Islet precursor cell (in vitro differentiated cells): ENCODE measurements at regions not wholly inside any gene's neighbourhood (a gene's known extent, or its start where the extent isn't known, plus 50 kb on each side); places are given as distances from the start of the nearest gene placed in this dataset.

Source experiments
- DNase-seq: peaks from one replicate; pipeline ENCODE4 v3.0.0-alpha.2; 2018

GRCh38 chr6:165814679-165815078 lies 151.6 kb upstream of the PDE10A start:
- DNase-seq: no peak

GRCh38 chr6:165811512-165811911 lies 148.5 kb upstream of the PDE10A start:
- peak; percentile 34 for DNase-seq

DNA sequence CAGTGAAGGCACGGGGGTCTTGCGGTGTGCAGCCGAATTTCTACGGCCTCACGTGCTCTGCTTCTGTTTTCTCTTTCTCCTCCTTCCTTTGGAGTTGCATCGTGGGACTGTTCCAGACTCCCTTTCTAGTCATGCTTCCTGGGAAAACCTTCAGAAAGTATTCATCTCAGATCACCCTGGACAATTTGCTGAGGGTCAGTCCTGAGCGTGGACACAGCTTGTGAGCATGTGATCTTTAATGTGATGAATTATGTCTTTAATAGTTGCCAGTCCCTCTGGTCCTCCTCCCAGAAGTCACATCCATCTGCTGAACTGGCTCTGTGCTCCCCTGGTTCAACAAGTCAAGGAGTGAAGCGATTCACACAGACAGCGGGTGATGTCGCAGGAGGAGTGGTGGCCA lies 145.0 kb upstream of the PDE10A start:
- peak; percentile 25 for DNase-seq

GRCh38 chr6:165807249-165807960 lies 144.4 kb upstream of the PDE10A start:
- DNase-seq: peak; percentile 43

GRCh38 chr6:165806126-165806810 lies 143.2 kb upstream of the PDE10A start:
- DNase-seq: peak; percentile 35

GRCh38 chr6:165805636-165806035 lies 142.6 kb upstream of the PDE10A start:
- DNase-seq: peak; percentile 42

DNA sequence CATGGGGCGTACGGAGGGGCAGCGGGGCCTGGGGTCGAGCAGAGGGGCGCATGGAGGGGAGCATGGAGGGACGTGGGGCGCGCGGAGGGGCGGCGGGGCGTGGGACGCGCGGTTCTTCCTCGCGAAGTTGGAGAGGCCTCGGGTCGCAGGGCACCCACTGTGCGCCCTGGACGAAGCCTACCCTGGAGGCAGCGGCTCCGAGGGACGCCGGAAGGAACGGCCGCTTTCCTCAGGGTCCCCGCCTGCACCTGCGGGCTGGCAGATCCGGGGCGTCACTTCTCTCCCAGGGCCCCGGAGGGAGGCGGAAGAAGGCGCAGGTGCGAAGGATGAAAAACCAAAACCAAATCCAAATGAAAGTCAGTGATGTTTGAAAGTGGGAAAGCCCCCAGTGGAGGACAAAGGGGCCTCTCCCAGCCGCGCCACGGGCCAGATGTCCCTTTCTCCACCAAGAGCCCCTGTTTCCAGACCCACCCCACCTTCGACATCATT lies 142.1 kb upstream of the PDE10A start:
- peak; percentile 38 for DNase-seq

DNA sequence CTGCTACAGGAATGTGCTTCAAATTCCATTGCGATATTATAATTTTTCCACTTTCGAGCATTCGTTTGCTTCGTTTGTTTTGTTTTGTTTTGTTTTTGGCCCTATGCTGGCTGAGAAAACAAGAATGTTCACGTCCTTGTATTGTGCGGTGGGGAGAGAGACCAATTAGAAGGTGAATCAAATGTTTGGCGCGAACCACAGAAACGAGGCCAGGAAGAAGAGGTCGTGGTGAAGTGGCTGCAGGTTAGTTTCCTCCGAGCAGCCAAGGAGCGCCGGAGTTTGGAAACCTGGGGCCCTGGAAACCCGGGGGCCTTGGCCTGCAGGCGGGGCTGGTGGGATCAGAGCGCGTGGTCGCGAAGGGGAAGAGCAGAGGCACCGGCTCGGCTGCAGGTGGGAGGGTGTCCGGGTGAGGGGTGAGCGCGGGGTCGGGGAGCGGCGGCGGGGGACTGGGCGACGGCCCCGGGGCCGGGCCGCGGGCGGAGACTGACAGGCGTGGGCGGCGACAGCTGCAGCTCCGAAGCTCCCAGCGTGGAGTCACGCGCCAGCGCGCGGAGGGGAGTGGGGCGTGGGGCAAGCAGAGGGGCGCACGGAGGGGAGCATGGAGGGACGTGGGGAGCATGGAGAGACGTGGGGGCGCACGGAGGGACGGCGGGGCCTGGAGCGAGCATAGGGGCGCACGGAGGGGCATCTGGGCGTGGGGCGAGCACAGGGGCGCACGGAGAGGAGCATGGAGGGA lies 141.5 kb upstream of the PDE10A start:
- peak; percentile 64 for DNase-seq

GRCh38 chr6:165800337-165800736 lies 137.3 kb upstream of the PDE10A start:
- DNase-seq: peak; percentile 61

- DNase-seq: no peak
These were observed 136.5 kb upstream of the PDE10A start for GRCh38 chr6:165799391-165800153.

DNA sequence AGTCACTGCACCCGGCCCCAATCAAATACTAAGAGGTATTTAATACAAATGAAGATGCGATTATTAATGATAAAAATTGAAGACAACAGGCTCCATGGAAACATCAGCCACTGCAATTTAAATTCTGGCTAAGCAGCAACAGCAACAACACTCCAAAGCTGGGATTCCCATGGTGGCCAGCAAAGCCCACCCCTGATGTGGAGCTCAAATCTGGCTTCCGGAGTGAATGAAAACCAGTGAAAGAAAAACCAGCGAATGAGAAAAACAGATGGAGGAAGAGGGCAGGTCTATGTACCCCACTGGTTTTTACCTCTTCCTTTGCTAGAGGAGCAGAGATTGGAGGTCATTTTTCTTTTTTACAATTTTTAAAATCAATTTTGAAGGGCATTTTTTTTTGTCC lies 135.9 kb upstream of the PDE10A start:
- DNase-seq: no peak

GRCh38 chr6:165794179-165794601 lies 131.1 kb upstream of the PDE10A start:
- DNase-seq: no peak

- peak; percentile 19 for DNase-seq
These were observed 130.3 kb upstream of the PDE10A start for GRCh38 chr6:165793287-165793825.

- DNase-seq: no peak
These were observed 128.9 kb upstream of the PDE10A start for GRCh38 chr6:165791876-165792437.

DNA sequence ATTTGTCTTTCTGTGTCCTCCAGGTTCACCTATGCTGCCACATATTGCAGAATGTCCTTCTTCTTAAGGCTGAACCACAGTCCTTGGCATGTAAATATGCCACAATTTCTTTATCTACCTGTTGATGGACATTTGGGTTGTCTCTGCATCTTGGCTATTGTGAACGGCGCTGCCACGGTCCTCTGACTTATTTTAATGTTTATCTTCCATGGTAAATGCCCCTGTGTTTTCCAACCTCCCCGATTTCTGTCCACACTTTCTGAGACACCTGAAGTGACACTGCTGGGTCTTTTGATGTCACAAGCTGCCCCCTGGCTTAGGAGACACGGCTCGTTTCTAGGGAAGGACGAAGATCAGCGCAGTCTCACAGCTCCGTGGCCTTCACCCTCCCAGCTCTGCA lies 128.3 kb upstream of the PDE10A start:
- no peak for DNase-seq

- no peak for DNase-seq
These were observed 119.8 kb upstream of the PDE10A start for GRCh38 chr6:165782812-165783211.

DNA sequence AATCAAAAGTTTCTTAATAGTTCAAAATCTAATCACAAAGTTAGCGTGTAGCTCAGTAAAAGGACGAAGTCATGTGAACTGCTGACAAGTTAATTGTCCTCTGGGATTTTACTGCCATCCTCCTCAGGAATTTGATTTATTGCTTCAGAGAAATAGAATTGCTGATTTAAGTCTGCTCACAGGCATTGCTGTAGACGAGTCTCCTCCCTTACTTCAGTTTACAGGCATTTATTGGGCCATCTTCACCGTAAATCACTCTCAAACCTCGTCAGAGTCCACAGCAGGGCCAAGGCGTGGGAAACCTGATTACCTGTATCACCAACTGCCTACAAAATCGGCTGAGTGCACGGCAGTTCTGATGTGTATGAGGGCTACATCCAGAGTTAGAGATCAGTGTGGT lies 119.1 kb upstream of the PDE10A start:
- no peak for DNase-seq

- no peak for DNase-seq
These were observed 114.6 kb upstream of the PDE10A start for GRCh38 chr6:165777680-165778079.

DNA sequence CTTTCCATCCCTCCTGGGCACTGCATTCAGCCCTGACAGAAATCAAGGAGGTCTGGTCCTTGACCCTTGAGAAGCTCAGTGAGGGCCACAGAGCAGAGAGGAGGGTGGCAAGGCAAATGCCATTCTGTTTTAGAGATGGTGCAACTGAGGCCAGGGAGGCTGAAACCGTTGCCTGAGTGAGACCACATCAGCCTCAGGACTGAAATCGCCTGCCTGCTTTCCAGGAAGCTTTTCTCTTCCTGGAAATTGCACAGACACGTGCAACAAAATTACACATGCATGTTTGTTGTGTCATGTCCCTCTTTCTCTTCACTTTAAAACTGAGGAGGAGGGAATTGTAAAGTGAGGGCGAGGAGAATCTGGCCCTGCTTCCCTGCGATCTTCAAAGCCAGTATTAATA lies 113.7 kb upstream of the PDE10A start:
- DNase-seq: no peak

DNA sequence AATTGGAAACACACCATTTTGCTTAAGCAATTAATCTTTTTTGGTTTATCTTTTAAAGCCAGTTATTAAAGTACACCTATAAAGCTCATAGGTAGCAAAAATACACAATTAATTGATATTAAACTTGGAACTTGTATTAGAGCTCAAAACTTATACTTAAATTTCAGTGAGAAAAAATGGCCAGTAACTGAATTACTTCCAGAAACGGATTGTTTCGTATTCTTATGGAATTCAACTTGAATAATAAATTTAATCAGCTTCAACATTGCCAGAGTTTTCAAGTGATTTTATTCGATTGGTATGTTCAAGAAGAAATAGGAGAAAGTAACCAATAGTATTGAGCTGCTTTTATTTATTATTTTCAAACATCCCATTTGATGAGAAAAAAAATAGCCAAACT lies 112.7 kb upstream of the PDE10A start:
- no peak for DNase-seq

- no peak for DNase-seq
These were observed 112.0 kb upstream of the PDE10A start for GRCh38 chr6:165774903-165775601.
